ENCODE measurements at regions not wholly inside any gene's neighbourhood (a gene's known extent, or its start where the extent isn't known, plus 50 kb on each side); places are given as distances from the start of the nearest gene placed in this dataset.

GRCh38 chr11:22566293-22566692 lies 59.3 kb downstream of the FANCF start:
- TF ChIP-seq CTCF (IDR thresholded peaks at IDR 0.05; ENCODE audit: poor library complexity, severe bottlenecking) (no peak), RAD21 (conservative IDR thresholded peaks at IDR 0.05) (no peak), POLR2AphosphoS5 (IDR thresholded peaks at IDR 0.05) (no peak), EP300 (conservative IDR thresholded peaks at IDR 0.05; ENCODE audit: poor library complexity, severe bottlenecking) (no peak), EZH2 (IDR thresholded peaks at IDR 0.05; ENCODE audit: borderline replicate concordance, insufficient read depth, low read length, poor library complexity, severe bottlenecking) (no peak), TAF1 (IDR thresholded peaks at IDR 0.05; ENCODE audit: low read depth) (no peak), REST (IDR thresholded peaks at IDR 0.05; ENCODE audit: borderline replicate concordance) (no peak), SMC3 (conservative IDR thresholded peaks at IDR 0.05; ENCODE audit: poor library complexity) (no peak), MXI1 (conservative IDR thresholded peaks at IDR 0.05; ENCODE audit: poor library complexity, severe bottlenecking) (no peak)

Data from neural cell (in vitro differentiated cells).